OCI-LY7 (cell line): ENCODE measurements at regions not wholly inside any gene's neighbourhood (a gene's known extent, or its start where the extent isn't known, plus 50 kb on each side); places are given as distances from the start of the nearest gene placed in this dataset.

Experiments used
- BruUV-seq: library from RNA; stranded (reverse); fragments of 400-500 nt; replicated peaks from 2 replicates; lab custom pipeline; 2021; lab: Mats Ljungman, UMichigan
- CTCF ChIA-PET: fragments of 300-600 bp; sonication (Branson Sonifier 250); formaldehyde crosslinking; loops from one replicate; lab custom pipeline; 2022; ENCODE audit warnings: antibody characterized with exemption; ENCODE audit not compliant: unreplicated experiment; lab: Charles Lee
- POLR2A ChIA-PET: fragments of 300-600 bp; sonication (Branson Sonifier 250); formaldehyde crosslinking; loops from one replicate; lab custom pipeline; 2022; ENCODE audit warnings: antibody characterized with exemption; lab: Charles Lee
- DNase-seq: peaks from one replicate; pipeline ENCODE4 v3.0.0-alpha.2; 2015; ENCODE audit warnings: low spot score
- H2AFZ ChIP-seq: fragments of 200-600 bp; sonication (generic), shearing (Covaris generic); 2 replicates; pipeline ENCODE4 v1.6.1; 2014; ENCODE audit warnings: mild to moderate bottlenecking, antibody characterized with exemption, low read length, moderate library complexity
- H3K27ac ChIP-seq: fragments of 200-600 bp; sonication (generic); 2 replicates; pipeline ENCODE4 v1.5.1; 2014; ENCODE audit warnings: mixed run types, low read depth, mild to moderate bottlenecking, moderate library complexity, low read length, inconsistent platforms; ENCODE audit not compliant: poor library complexity, severe bottlenecking
- H3K36me3 ChIP-seq: fragments of 200-600 bp; sonication (generic); 2 replicates; pipeline ENCODE4 v1.6.1; 2014; ENCODE audit warnings: mild to moderate bottlenecking, antibody characterized with exemption, low read length, moderate library complexity, mixed read lengths; ENCODE audit not compliant: insufficient read depth
- H3K4me1 ChIP-seq: fragments of 200-600 bp; sonication (generic); 2 replicates; pipeline ENCODE4 v1.5.1; 2014; ENCODE audit warnings: mild to moderate bottlenecking, low read length; ENCODE audit not compliant: insufficient read depth, poor library complexity, severe bottlenecking
- H3K4me2 ChIP-seq: fragments of 200-600 bp; sonication (generic); 2 replicates; pipeline ENCODE4 v1.6.1; 2014; ENCODE audit warnings: mild to moderate bottlenecking, low read length
- H3K4me3 ChIP-seq: fragments of 200-600 bp; sonication (generic); 2 replicates; pipeline ENCODE4 v1.5.1; 2014; ENCODE audit warnings: mild to moderate bottlenecking, low read depth, low read length; ENCODE audit not compliant: poor library complexity, severe bottlenecking
- H3K79me2 ChIP-seq: fragments of 200-600 bp; sonication (generic); 2 replicates; pipeline ENCODE4 v1.6.1; 2016; ENCODE audit warnings: low read depth, mild to moderate bottlenecking, low read length, moderate library complexity, mixed read lengths; ENCODE audit not compliant: insufficient read depth
- H3K9me2 ChIP-seq: fragments of 200-600 bp; sonication (generic); 2 replicates; pipeline ENCODE4 v1.6.1; 2016; ENCODE audit warnings: mild to moderate bottlenecking, low read length, mixed read lengths; ENCODE audit not compliant: insufficient read depth
- H3K9me3 ChIP-seq: fragments of 200-600 bp; sonication (generic); 2 replicates; pipeline ENCODE4 v1.6.1; 2014; ENCODE audit warnings: mild to moderate bottlenecking, mixed run types, low read length, mixed read lengths
- H4K20me1 ChIP-seq: fragments of 200-600 bp; sonication (generic); 2 replicates; pipeline ENCODE4 v1.6.1; 2014; ENCODE audit warnings: mild to moderate bottlenecking, antibody characterized with exemption, low read length, moderate library complexity, mixed read lengths; ENCODE audit not compliant: insufficient read depth
- CTCF ChIP-seq: fragments of 200-600 bp; sonication (generic); conservative IDR thresholded peaks from 2 replicates; pipeline ENCODE4 v1.5.1; 2014; ENCODE audit warnings: mild to moderate bottlenecking, antibody characterized with exemption, low read length, moderate library complexity, mixed read lengths
- EZH2phosphoT487 ChIP-seq: fragments of 200-600 bp; sonication (generic); IDR thresholded peaks from 2 replicates; pipeline ENCODE4 v1.6.1; 2018; ENCODE audit warnings: low read depth, borderline replicate concordance, mild to moderate bottlenecking, mixed run types, antibody characterized with exemption, low read length, moderate library complexity, mixed read lengths
- intact Hi-C: fragments of 100-400 bp; cut with micrococcal nuclease; formaldehyde crosslinking; loops from one replicate; pipeline ENCODE4 v1.10.0; 2022; ENCODE audit not compliant: unreplicated experiment

GRCh38 chr6:169323221-169323620, 69.6 kb upstream of the THBS2 start:
- H3K4me1 ChIP-seq: no peaks in the 10 kb centered on the region
- DNase-seq: no peak
- no TSS peak for BruUV-seq
- no peaks in the 10 kb centered on the region for H3K36me3 ChIP-seq
- POLR2A ChIA-PET: no interaction called here
- intact Hi-C loops: no loop called here
- no peaks in the 10 kb centered on the region for H4K20me1 ChIP-seq
- no peaks in the 10 kb centered on the region for H3K79me2 ChIP-seq
- no peak for TF ChIP-seq EZH2phosphoT487
- no peak for TF ChIP-seq CTCF
- H2AFZ ChIP-seq: no peak overlapping the region
- no peaks in the 10 kb centered on the region for H3K9me2 ChIP-seq
- no peaks in the 10 kb centered on the region for H3K9me3 ChIP-seq
- CTCF ChIA-PET: no interaction called here
- no peak overlapping the region for H3K4me2 ChIP-seq
- H3K4me3 ChIP-seq: no peak overlapping the region
- H3K27ac ChIP-seq: no peak overlapping the region

- CTCF ChIA-PET: no interaction called here
Measured at GRCh38 chr6:169321546-169321945, 67.9 kb upstream of the THBS2 start.

GRCh38 chr6:169320013-169320412, 66.4 kb upstream of the THBS2 start:
- Histone ChIP-seq H3K9me3 (no peaks in the 10 kb centered on the region), H4K20me1 (no peaks in the 10 kb centered on the region), H3K27ac (no peak overlapping the region), H3K4me2 (no peak overlapping the region), H3K36me3 (no peaks in the 10 kb centered on the region), H3K4me1 (no peaks in the 10 kb centered on the region), H3K9me2 (no peaks in the 10 kb centered on the region), H3K4me3 (no peak overlapping the region), H2AFZ (no peak overlapping the region), H3K79me2 (no peaks in the 10 kb centered on the region)
- TF ChIP-seq EZH2phosphoT487 (no peak), CTCF (no peak)
- no TSS peak for BruUV-seq
- ChIA-PET POLR2A (no interaction called here), CTCF (no interaction called here)
- intact Hi-C loops: no loop called here
- no peak for DNase-seq

More at GRCh38 chr6:169321546-169321945, 67.9 kb upstream of the THBS2 start:
- intact Hi-C loops: no loop called here
- H3K4me1 ChIP-seq: no peaks in the 10 kb centered on the region
- no peaks in the 10 kb centered on the region for H3K36me3 ChIP-seq
- no peak for DNase-seq
- POLR2A ChIA-PET: interaction anchor here (0.7 kb wide), 1 partner anchor 586 kb away, joined by 3 read pairs; no protein-coding TSS in a partner anchor
- no peak for TF ChIP-seq CTCF
- TF ChIP-seq EZH2phosphoT487: no peak
- H3K4me2 ChIP-seq: no peak overlapping the region
- H3K9me2 ChIP-seq: no peaks in the 10 kb centered on the region
- BruUV-seq: no TSS peak
- H4K20me1 ChIP-seq: no peaks in the 10 kb centered on the region
- no peaks in the 10 kb centered on the region for H3K9me3 ChIP-seq
- no peak overlapping the region for H3K27ac ChIP-seq
- no peaks in the 10 kb centered on the region for H3K79me2 ChIP-seq
- no peak overlapping the region for H3K4me3 ChIP-seq
- H2AFZ ChIP-seq: no peak overlapping the region
